ENCODE measurements at regions not wholly inside any gene's neighbourhood (a gene's known extent, or its start where the extent isn't known, plus 50 kb on each side); places are given as distances from the start of the nearest gene placed in this dataset.

DNA sequence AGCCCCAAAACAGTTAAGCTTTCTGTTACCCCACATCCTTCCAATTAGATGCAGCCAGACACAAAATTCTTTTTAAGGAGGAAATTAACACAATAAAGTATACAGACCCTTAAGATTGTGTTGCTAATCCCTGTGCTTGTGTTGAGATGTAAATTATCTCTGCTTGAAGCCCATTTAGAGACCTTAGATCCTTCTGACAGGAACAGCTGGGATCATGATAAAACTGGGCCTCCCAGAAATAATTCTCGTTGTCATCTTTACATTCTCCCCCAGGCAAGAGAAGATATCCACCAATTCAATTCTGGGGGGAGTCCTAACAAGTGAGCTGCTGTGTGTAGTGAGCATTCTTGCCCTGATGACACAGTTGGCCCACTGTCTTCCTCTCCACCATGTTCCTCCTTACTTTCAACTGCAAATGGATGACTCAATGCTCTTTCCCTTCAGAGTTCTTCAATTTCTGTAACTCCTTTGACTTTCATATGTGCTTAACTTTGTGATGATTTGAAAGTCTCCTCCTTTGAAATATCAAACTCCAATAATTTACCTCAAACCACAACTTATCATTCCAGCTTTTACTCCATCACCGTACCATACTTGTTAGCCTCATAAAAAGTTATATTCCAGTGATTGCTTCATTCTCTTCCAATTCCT lies 186.6 kb downstream of the RAP2B start:
- TF ChIP-seq, protein P1, sequence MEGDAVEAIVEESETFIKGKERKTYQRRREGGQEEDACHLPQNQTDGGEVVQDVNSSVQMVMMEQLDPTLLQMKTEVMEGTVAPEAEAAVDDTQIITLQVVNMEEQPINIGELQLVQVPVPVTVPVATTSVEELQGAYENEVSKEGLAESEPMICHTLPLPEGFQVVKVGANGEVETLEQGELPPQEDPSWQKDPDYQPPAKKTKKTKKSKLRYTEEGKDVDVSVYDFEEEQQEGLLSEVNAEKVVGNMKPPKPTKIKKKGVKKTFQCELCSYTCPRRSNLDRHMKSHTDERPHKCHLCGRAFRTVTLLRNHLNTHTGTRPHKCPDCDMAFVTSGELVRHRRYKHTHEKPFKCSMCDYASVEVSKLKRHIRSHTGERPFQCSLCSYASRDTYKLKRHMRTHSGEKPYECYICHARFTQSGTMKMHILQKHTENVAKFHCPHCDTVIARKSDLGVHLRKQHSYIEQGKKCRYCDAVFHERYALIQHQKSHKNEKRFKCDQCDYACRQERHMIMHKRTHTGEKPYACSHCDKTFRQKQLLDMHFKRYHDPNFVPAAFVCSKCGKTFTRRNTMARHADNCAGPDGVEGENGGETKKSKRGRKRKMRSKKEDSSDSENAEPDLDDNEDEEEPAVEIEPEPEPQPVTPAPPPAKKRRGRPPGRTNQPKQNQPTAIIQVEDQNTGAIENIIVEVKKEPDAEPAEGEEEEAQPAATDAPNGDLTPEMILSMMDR (conservative IDR thresholded peaks at IDR 0.05 in 1 of 2, IDR thresholded peaks at IDR 0.05 in 1 of 2; ENCODE audit: low read depth in 1 of 2, low read length in 2 of 2): no peak
- no peak for TF ChIP-seq EZH2 (IDR thresholded peaks at IDR 0.05; ENCODE audit: low read length, missing control alignments)

Measured in fibroblast of lung (primary cell).